ENCODE measurements at regions not wholly inside any gene's neighbourhood (a gene's known extent, or its start where the extent isn't known, plus 50 kb on each side); places are given as distances from the start of the nearest gene placed in this dataset.

GRCh38 chr5:2260211-2261003 is 377.7 kb upstream of the IRX4 start:
- Histone ChIP-seq H3K27me3 (no peaks in the 10 kb centered on the region), H3K4me1 (no peaks in the 10 kb centered on the region), H3K9me3 (no peaks in the 10 kb centered on the region), H3K4me3 (no peak overlapping the region), H3K27ac (no peak overlapping the region), H3K36me3 (no peaks in the 10 kb centered on the region)
- WGBS, 2 donors, result 79 to 84% methylated on average over 21 to 23 of the region's 23 CpGs
- DNase-seq (ENCODE audit: low spot score in 2 of 2), result no peak
- no peak for TF ChIP-seq CTCF (IDR thresholded peaks at IDR 0.05)
- TF ChIP-seq POLR2A (IDR thresholded peaks at IDR 0.05), result no peak
- TF ChIP-seq EP300 (IDR thresholded peaks at IDR 0.05), result no peak

GRCh38 chr5:2259494-2260107 is 376.9 kb upstream of the IRX4 start:
- Histone ChIP-seq H3K27ac (no peak overlapping the region), H3K4me1 (no peaks in the 10 kb centered on the region), H3K27me3 (no peaks in the 10 kb centered on the region), H3K9me3 (no peaks in the 10 kb centered on the region), H3K36me3 (no peaks in the 10 kb centered on the region), H3K4me3 (no peak overlapping the region)
- no peak for TF ChIP-seq CTCF (IDR thresholded peaks at IDR 0.05)
- TF ChIP-seq POLR2A (IDR thresholded peaks at IDR 0.05), result no peak
- TF ChIP-seq EP300 (IDR thresholded peaks at IDR 0.05), result no peak
- no peak for DNase-seq (ENCODE audit: low spot score in 2 of 2)
- WGBS, 2 donors, result 78 to 88% methylated on average over 7 of the region's 7 CpGs

GRCh38 chr5:2258861-2259260 is 376.1 kb upstream of the IRX4 start:
- 80 to 85% methylated on average over 8 of the region's 8 CpGs for WGBS, 2 donors
- Histone ChIP-seq H3K4me3 (no peak overlapping the region), H3K27me3 (no peaks in the 10 kb centered on the region), H3K36me3 (no peaks in the 10 kb centered on the region), H3K4me1 (no peaks in the 10 kb centered on the region), H3K9me3 (no peaks in the 10 kb centered on the region), H3K27ac (no peak overlapping the region)
- no peak for DNase-seq (ENCODE audit: low spot score in 2 of 2)
- TF ChIP-seq EP300 (IDR thresholded peaks at IDR 0.05), result no peak
- no peak for TF ChIP-seq CTCF (IDR thresholded peaks at IDR 0.05)
- no peak for TF ChIP-seq POLR2A (IDR thresholded peaks at IDR 0.05)

GRCh38 chr5:2257326-2258244 is 374.9 kb upstream of the IRX4 start:
- H3K4me3 ChIP-seq, result no peak overlapping the region
- TF ChIP-seq POLR2A (IDR thresholded peaks at IDR 0.05) (no peak), CTCF (IDR thresholded peaks at IDR 0.05) (no peak), EP300 (IDR thresholded peaks at IDR 0.05) (no peak)
- H3K27ac ChIP-seq, result no peak overlapping the region
- WGBS, 2 donors, result 84 to 85% methylated on average over 20 of the region's 20 CpGs
- H3K4me1 ChIP-seq, result no peaks in the 10 kb centered on the region
- no peaks in the 10 kb centered on the region for H3K9me3 ChIP-seq
- no peaks in the 10 kb centered on the region for H3K27me3 ChIP-seq
- no peaks in the 10 kb centered on the region for H3K36me3 ChIP-seq
- DNase-seq (ENCODE audit: low spot score in 2 of 2), result no peak
